Hippocampal formation (tissue), 2 donors: ENCODE measurements at regions not wholly inside any gene's neighbourhood (a gene's known extent, or its start where the extent isn't known, plus 50 kb on each side); places are given as distances from the start of the nearest gene placed in this dataset.

Experiments used
- DNase-seq, 2 donors: peaks; one replicate each; lab custom pipeline; 2025; lab: John Stamatoyannopoulos, UW

- DNase-seq: no peak
Measured at GRCh38 chr11:91459840-91460239, 764.8 kb upstream of the FAT3 start.

DNA sequence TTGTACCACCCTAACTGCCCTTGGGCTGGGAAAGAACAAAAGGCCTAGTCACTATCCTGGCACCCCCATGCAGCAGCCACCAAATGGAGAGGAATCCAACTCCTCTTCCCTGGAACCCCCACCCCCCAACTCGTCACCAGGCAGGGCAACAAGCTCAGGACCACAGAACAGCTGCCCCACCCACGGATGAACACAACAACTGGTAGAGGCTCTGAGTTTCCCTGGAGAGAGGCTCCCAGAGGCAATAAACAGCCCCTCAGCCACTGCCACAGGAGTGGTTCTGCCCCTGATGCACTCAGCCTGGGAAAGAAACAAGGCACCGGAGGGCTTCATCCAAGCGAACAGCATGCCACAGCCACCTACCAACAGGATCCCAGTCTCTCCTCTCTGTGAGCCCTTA is 778.4 kb upstream of the FAT3 start:
- no peak for DNase-seq

DNA sequence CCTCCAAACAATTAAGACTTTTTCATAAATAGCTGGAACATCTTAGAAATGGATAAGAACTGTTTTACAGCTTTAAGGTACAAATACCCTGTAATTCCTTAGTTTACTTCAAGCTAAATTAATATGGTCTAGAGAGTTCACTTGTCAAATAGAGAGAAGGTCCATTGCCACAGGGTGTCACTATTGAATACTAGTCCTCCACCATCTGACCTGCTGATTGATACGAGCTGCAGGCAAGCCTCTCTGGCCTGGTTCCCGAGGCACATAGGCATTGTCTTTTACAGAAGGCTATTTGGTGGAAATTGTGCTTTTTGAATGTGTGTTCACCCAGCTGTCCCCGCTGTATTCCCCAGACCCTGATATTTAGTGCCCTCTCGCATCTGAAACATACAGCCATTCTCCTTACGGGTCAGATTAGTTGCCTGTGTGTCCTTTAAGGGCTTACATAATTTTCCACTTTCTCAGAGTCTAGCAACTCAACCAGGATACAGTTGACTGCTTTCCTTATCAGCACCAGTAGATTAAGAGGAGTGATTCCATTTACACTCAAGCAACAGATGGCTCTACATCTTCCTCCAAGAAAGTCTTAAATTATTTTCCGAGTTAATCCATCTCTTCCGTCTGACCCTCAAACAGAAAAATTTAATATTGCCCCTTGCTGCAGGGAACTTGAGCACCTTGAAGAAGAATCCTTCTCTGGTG is 788.8 kb upstream of the FAT3 start:
- DNase-seq: no peak

GRCh38 chr11:91433284-91434010 is 791.2 kb upstream of the FAT3 start:
- no peak for DNase-seq

GRCh38 chr11:91421641-91422040 is 803.0 kb upstream of the FAT3 start:
- DNase-seq: no peak

DNA sequence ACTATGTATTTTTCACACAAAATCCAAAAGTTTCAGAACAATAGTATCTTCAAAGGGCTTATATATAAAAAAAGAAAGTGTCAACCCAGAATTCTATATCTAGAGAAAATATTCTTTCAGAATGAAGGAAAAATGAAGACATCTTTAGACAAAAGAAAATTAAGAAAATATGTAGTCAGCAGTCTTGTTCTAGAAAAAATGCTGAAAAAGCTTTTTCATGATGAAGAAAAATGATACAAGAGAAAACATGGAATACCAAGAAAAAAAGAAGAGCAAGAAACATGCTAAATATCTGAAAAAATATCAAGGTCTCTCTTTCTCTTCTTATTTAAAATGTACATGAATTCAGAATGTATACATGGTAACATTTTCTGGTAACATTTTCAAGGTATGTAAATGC is 816.8 kb upstream of the FAT3 start:
- DNase-seq: no peak

DNA sequence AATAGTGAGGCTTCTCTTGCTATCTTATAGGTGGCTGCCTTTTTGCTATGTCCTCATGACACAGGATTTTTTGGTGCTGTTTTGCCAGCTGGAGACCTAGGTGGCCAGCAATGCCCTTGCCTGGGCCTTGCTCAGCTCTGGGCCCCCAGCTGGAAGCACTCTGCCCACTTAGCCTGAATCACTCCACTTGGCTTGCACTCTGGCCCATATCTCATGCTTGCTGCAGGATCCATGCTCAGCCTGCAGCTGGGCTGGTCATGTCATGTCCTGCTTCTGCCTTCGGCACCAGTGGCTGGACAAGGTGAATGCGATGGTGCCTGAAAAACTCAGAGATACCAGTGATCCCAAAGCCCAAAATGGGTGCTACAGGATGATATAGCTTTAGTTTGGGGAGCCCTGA is 818.6 kb upstream of the FAT3 start:
- no peak for DNase-seq

- DNase-seq: no peak
Measured at GRCh38 chr11:91404344-91404743, 820.3 kb upstream of the FAT3 start.

DNA sequence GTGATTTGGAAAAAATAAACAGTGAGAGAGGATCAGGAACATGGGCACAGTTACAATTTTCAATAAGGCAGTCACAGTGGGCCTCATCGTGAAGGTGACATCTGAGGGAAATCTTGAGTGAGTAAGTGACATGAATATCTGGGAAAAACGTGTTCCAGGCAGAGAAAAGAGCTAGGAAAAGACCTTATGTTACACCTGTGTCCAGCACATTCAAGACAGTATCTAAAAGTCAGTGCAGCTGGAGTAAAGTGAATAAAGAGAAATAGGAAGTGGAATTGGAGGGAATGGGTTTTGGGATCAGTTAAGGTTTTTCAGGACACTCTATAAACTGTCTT is 827.5 kb upstream of the FAT3 start:
- DNase-seq: no peak

DNA sequence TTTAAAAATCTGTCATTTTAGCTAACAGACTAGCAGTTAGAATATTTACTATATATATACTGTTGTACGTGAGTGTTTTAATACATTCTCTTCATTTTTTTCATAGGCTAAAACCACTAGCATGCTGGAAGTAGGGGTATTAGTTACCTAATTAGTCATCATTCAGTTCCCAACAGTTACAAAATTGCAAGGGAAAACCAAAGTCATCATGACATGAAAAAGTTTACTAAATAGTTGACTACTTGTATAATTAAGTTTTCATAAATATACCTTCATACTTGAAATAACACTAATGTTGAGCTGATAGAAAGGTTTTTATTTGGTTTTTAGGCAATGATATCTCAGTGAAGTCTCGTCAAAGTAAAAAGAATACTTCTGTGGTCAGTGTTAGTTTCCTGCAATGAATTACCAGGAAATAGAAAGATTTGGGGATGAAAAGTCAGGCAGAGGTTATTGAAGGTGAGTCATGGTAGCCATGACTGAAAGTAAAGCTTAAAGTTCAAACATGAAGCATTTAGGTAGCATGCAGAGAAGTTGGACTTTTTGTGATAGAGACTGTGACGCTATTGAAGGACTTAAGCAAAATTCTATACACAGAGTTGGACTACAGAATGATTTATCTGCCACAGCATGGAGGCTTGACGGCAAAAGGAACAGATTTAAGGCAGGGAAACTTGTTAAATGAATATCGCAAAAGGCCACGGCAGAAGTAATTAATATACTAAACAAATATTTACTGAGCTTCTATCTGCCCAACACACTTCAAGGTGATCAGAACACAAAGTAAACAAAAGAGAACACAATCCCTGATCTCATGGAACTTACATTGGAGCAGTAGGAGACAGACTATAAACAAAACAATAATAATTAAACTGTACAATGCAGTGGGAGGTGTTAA is 828.1 kb upstream of the FAT3 start:
- DNase-seq: no peak

DNA sequence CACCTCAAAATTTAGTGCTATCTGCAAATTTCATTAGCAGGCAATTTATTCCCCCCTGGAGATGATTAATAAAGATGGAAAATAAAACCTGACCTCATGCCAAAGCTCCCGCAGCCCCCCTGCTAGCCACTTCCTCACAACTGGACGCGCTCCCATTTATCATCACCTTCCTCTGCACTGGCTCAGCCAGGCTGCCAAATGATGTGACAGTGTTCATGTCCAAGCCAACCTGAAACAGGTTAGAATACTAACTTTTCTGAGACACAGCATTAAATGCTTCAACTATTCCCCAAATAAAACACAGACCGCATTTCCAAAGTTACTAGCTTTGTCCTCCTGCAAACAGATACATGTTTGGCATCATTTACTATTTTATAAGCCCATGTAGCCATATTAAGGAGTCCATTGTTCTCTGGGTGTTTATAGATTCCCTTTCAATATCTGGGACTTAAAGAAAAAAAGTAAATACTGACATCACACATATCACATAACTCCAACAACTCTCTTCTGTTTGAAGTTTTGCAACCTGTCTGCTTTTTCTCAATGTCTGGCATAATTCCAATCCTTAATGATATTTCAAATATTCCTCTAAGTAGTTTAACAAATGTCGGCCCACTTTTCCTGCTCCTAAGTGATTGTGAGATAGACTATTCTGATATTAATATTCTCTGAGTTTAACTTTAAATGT is 829.7 kb upstream of the FAT3 start:
- no peak for DNase-seq

GRCh38 chr11:91394073-91394726 is 830.4 kb upstream of the FAT3 start:
- no peak for DNase-seq

DNA sequence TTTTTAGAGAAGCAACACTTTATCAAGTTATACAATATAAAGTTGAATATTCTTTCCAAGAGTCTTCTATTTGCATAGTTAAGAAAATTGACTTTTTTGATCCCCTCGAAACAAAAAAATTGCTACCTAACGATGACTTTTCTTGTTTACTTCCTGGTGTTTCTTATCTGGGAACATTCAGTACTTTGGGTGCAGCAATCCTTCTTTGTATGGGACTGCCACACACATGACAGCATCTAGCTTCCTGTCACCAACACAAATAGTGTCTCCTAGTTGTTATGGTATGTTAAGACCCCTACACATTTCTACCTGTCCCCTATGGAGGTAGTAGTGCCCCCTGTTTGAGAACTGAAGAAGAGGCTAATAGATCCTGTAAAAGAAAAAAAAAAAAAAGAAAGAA is 841.7 kb upstream of the FAT3 start:
- DNase-seq: no peak

GRCh38 chr11:91374794-91375193 is 849.8 kb upstream of the FAT3 start:
- DNase-seq: no peak

GRCh38 chr11:91373497-91373896 is 851.1 kb upstream of the FAT3 start:
- DNase-seq: no peak

GRCh38 chr11:91366816-91367215 is 857.8 kb upstream of the FAT3 start:
- DNase-seq: no peak

DNA sequence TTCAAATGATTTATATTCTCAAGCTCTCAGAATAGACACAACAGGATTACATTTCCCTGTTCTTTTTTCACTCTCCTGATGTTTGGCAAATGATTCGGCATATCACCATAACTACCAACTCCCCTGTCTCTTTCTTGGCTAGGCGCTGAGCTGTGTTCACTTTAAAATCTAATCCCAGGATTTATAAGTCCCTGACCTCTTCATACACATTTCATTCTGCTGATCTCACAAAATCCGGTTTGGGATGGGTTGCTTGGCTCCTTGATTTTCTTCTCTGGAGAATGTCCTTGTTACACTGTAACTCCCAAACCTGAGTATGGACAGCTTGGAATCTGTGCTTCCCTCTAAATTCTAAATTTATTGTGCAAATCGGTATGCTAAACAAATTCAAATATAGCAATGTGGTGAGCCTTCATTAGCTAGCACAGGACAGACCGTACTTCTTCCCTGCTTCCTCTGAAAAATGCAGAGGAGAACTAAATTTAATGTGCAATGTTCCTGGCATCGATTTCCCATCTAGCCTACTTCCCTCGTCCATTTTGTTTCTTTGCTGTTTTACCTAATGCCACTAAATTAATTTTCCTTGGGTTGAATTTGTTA is 858.5 kb upstream of the FAT3 start:
- DNase-seq: peak in 1 of 2 donors; percentile 40

DNA sequence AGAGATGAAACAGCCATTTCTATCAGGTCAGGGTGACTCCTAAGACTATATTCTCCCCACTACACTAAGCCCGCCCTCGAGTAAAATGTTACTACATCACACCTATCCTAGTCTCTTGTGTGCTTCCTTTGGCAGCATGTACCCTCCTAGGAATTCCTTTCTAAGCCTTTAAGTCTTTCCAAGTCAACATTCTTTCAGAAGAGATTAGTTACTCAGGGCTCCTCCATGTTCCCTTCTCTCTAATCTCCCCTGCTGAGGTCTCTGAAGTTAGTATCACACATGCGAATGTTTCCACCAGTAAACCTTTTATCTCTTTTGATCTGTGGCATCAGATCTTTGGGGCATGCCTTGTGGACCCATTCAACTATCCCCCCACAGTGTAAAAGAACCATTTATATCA is 873.7 kb upstream of the FAT3 start:
- DNase-seq: no peak

- DNase-seq: no peak
Measured at GRCh38 chr11:91326751-91327150, 897.9 kb upstream of the FAT3 start.

DNA sequence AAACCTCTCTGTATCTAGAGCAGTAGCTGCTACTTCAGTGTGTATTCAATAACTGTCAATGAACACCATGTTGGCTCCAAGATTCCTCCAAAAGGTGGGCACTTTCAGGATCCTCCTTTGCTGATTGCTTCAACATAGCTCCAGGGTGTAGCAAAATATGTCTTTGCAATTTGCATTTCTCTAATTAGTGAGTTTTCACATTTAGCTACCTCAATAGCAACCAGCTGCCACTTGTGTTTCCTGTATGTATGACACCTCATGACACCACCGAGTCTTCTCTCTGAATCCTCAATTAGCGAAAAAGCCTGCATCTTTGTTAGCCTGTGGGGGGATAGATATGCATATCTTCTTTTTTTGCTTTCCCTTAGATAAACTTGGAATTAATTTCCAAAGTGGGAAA is 898.3 kb upstream of the FAT3 start:
- DNase-seq: no peak

- DNase-seq: no peak
Measured at GRCh38 chr11:91314521-91314920, 910.1 kb upstream of the FAT3 start.
